ENCODE measurements at regions not wholly inside any gene's neighbourhood (a gene's known extent, or its start where the extent isn't known, plus 50 kb on each side); places are given as distances from the start of the nearest gene placed in this dataset.

DNA sequence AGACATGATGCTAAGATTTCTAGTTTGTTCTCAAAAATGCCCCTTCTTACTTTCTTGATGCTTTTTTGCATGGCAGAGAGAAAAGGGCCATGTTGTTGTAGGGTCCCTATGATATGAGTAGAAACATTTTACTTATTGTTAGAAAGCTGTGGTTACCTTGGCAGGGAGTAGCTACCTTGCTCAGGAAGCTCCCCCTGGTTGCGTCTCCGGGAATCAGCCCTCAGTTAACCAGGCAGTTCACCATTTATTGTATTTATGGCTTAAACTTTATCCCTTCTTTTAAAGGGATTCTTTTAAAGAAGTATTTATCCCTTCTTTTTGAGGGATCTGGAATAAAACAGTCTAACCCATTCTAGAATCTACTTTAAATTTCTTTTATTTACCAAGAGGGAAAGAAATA, 113.9 kb upstream of the PROKR2 start:
- no peak overlapping the region for H3K4me3 Mint-ChIP-seq
- Histone ChIP-seq H2BK15ac (ENCODE audit: low read depth, low read length) (no peak overlapping the region), H3K18ac (ENCODE audit: insufficient read length, low read depth, low read length) (no peak overlapping the region), H3K27me3 (ENCODE audit: insufficient read depth, low read length) (no peaks in the 10 kb centered on the region), H2AFZ (ENCODE audit: low read length) (no peak overlapping the region), H4K20me1 (ENCODE audit: control insufficient read depth, insufficient read depth, insufficient read length) (no peaks in the 10 kb centered on the region), H4K91ac (ENCODE audit: insufficient read length, low read depth, low read length) (no peak overlapping the region), H3K23ac (ENCODE audit: insufficient read length, low read depth, low read length) (no peak overlapping the region), H3K9ac (ENCODE audit: extremely low read depth, insufficient read length, low read length) (no peak overlapping the region), H3K23me2 (ENCODE audit: insufficient read length, low read depth, low read length, poor library complexity, severe bottlenecking) (no peaks in the 10 kb centered on the region), H2BK20ac (ENCODE audit: low read depth, low read length, poor library complexity, severe bottlenecking) (no peak overlapping the region), H3K14ac (ENCODE audit: insufficient read depth, low read length) (no peak overlapping the region), H3K4ac (ENCODE audit: low read depth, low read length) (no peak overlapping the region), H3K4me2 (ENCODE audit: insufficient read depth, insufficient read length, low read length) (no peak overlapping the region), H4K8ac (replicated peaks; ENCODE audit: insufficient read length, low read depth, low read length) (no peak overlapping the region), H3T11ph (ENCODE audit: low read length) (no peak overlapping the region), H3K79me2 (ENCODE audit: insufficient read depth, low read length) (no peaks in the 10 kb centered on the region), H3K4me1 (ENCODE audit: insufficient read depth, low read length) (no peaks in the 10 kb centered on the region), H3K27ac (ENCODE audit: insufficient read length, low read depth, low read length) (no peak overlapping the region), H3K56ac (ENCODE audit: insufficient read length, low read depth, low read length) (no peak overlapping the region), H2BK12ac (ENCODE audit: insufficient read length, low read depth, low read length) (no peak overlapping the region), H3K79me1 (ENCODE audit: insufficient read depth, low read depth, low read length, poor library complexity, severe bottlenecking) (no peaks in the 10 kb centered on the region), H2BK120ac (ENCODE audit: low read depth, low read length, poor library complexity, severe bottlenecking) (no peak overlapping the region), H2AK5ac (ENCODE audit: insufficient read length, low read length) (no peak overlapping the region), H3K9me3 (ENCODE audit: control insufficient read depth, low read depth, low read length) (no peaks in the 10 kb centered on the region), H2BK5ac (ENCODE audit: insufficient read length, low read length) (no peak overlapping the region), H4K5ac (ENCODE audit: insufficient read length, low read depth, low read length) (no peak overlapping the region)
- peaks cover 10% of the 10 kb centered on the region for H3K27me3 Mint-ChIP-seq (ENCODE audit: low read depth)
- H3K4me1 Mint-ChIP-seq = no peaks in the 10 kb centered on the region
- H3K36me3 Mint-ChIP-seq (ENCODE audit: insufficient read depth in 1 of 3, low read depth in 3 of 3) = no peaks in the 10 kb centered on the region
- H3K9me3 Mint-ChIP-seq = no peaks in the 10 kb centered on the region
- no peak overlapping the region; a peak in 1 of 7 replicates for H3K27ac Mint-ChIP-seq
- no peak for DNase-seq
- TF ChIP-seq, protein P1, sequence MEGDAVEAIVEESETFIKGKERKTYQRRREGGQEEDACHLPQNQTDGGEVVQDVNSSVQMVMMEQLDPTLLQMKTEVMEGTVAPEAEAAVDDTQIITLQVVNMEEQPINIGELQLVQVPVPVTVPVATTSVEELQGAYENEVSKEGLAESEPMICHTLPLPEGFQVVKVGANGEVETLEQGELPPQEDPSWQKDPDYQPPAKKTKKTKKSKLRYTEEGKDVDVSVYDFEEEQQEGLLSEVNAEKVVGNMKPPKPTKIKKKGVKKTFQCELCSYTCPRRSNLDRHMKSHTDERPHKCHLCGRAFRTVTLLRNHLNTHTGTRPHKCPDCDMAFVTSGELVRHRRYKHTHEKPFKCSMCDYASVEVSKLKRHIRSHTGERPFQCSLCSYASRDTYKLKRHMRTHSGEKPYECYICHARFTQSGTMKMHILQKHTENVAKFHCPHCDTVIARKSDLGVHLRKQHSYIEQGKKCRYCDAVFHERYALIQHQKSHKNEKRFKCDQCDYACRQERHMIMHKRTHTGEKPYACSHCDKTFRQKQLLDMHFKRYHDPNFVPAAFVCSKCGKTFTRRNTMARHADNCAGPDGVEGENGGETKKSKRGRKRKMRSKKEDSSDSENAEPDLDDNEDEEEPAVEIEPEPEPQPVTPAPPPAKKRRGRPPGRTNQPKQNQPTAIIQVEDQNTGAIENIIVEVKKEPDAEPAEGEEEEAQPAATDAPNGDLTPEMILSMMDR (conservative IDR thresholded peaks at IDR 0.05) = peak; percentile 54
- WGBS (ENCODE audit: extremely low coverage, insufficient read length, low lambda C conversion rate) = no CpG with 5 or more reads among the region's 2 CpGs

All from H9 (cell line).